CMK (cell line): ENCODE measurements at regions not wholly inside any gene's neighbourhood (a gene's known extent, or its start where the extent isn't known, plus 50 kb on each side); places are given as distances from the start of the nearest gene placed in this dataset.
A peak's percentile ranks its signal among the peaks of the same experiment; 100 is the strongest.

Experiments
- DNase-seq: peaks from one replicate; pipeline ENCODE4 v3.0.0-alpha.2; 2010; ENCODE audit warnings: low read depth

GRCh38 chr3:124444075-124444474 lies 286.2 kb upstream of the UMPS start:
- no peak for DNase-seq

DNA sequence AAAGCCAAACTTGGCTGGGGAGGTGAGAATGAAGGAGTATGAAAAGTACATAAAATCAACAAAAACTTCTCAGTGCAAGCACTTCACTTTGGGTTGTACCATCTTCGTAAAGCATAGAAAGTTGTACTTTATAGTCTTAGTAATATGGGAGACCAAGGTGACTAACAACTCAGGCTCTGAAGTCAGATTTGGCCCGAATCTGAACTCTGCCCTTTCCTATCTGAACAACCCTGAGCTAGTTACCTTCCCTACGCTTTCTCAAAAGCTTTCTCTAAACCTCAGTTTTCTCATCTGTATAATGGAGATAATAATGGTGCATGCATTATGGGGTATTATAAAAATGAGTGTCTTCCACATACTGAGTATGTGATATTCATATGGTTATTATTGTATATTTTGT lies 285.4 kb upstream of the UMPS start:
- no peak for DNase-seq

- DNase-seq, result no peak
Observed at GRCh38 chr3:124447845-124448244, 282.4 kb upstream of the UMPS start.

GRCh38 chr3:124448954-124449353 lies 281.3 kb upstream of the UMPS start:
- DNase-seq, result no peak

GRCh38 chr3:124450366-124450765 lies 279.9 kb upstream of the UMPS start:
- DNase-seq, result no peak

DNA sequence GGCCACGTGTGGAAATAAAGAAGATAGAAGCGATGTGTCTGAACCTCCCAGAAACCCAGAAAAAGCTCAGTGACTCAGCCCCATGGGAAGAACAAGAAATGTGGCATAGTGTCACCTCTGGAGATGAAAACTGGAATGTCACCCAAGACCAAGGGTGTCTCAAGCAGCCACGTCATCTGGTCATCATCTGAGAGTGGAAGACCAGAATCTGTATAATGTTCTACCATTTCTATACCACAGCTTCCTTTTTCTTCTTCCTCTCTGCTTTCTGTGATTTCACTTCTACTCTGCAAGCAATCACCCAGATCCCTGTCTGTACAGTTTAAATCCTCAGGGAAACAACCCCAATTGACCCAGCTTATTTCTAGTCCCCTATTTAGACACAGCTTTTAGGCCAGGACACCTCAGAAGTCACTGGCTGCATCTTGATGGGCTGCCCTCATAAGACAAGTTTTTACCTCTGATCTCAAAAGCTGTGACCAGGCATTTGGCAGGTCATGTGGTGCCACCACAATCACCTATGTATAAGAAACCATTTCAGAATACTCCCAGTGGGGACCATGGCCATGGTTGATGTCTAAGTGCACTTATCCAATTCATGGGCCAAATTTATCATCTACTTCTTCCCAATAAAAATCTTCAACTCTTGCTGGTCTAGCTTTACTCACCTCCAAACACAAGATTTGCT lies 278.5 kb upstream of the UMPS start:
- DNase-seq, result no peak

- DNase-seq, result no peak
Observed at GRCh38 chr3:124453189-124453588, 277.1 kb upstream of the UMPS start.

DNA sequence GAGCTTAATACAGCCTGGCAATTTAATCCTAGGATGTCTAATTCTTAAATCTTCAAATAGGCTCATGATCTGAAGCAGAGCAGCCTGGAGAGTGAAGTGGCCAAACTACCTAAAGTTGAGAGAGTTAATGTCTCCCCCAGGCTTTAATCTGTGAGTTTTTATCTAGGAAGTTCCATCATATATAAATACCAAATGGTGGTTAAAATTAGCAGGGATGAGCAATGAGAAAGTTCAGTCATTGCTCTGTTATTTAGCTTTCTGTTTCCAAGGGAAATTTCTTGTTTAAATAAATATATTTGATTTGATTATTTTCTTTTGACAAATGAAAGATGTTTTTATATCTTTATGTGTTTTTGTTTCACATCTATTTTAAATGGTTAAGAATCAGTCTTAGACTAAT lies 274.4 kb upstream of the UMPS start:
- no peak for DNase-seq

GRCh38 chr3:124456506-124456905 lies 273.7 kb upstream of the UMPS start:
- DNase-seq, result no peak

- no peak for DNase-seq
Observed at GRCh38 chr3:124459678-124460077, 270.6 kb upstream of the UMPS start.

- no peak for DNase-seq
Observed at GRCh38 chr3:124461126-124461525, 269.1 kb upstream of the UMPS start.

GRCh38 chr3:124461838-124462632 lies 268.2 kb upstream of the UMPS start:
- no peak for DNase-seq

DNA sequence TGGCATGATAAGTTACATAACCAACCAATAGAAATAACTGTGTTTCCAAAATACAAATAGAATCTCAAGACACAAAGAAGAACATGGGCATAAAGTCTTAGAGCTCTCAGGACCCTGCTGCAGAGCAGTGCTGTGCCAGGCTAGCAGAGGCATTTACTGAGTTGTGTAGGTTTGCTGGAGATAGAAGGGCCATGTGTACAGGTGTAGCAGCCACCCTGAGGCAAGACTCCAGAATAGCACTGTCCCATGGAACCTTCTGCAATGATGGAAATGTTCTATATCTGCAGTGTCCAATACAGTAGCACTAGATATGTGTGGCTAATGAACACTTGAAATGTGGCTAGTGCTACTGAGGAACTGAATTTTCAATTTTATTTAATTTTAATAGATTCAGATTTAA lies 267.0 kb upstream of the UMPS start:
- DNase-seq, result no peak

DNA sequence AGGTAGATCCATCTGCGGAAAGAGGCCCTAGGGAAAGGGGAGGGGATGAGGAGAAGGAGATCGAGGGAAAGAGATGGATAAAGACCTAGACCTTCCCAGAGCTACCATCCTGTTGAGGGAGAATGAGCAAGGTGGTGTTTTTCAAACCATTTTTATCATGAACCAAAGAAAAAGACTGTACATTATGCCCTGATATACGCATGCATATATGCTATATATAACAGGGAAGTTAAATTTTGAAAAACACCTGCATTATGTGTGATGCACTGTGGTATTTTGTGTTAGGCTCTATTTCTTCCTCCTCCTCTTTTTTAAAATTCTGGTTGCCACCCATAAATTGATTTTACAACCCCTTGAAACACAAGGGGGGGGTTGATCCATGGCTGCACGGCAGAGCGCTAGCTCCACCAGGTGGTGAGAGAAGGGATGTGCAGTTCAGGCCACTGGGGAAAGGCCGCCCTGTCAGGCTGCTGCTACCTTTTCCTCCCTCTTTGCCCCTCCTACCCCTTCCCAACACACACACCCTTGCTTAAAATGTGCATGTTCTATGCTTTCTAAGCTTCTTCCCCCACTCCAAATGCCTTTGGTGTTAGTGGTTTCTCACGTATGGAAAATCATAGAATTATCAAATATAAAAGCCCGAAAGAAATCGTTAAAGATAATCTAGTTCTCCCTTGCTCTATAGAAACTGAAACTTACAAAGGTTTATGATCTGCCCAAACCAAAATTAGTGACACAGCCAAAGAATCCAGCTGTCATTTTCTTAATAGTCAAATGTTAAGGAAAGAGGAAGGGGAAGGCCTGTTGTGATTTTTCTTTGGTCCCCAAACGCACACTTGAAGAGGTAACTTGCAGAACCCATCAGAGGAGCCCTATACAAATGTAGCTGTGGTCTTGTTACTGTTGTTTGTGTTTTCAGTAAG lies 262.0 kb upstream of the UMPS start:
- DNase-seq, result peak; percentile 14

DNA sequence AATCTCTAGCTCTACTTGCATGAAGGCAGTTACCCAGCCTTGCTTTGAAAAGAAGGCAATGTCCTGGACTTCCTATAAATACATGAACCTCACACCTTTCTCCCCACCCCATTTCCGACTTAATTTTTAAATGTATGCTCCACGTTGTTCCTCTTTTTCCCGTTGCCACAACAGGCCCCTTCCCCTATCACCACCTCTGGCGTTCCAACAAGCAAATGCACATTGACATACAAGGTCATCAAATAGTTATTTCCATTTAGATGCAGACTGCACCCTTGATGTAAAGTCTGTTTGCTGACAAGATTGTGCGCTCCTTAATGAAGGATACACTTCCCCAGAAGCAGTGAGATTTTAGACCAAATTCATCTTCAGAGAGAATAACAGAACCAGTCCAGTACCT lies 260.7 kb upstream of the UMPS start:
- no peak for DNase-seq

GRCh38 chr3:124478830-124479229 lies 251.4 kb upstream of the UMPS start:
- DNase-seq, result no peak

DNA sequence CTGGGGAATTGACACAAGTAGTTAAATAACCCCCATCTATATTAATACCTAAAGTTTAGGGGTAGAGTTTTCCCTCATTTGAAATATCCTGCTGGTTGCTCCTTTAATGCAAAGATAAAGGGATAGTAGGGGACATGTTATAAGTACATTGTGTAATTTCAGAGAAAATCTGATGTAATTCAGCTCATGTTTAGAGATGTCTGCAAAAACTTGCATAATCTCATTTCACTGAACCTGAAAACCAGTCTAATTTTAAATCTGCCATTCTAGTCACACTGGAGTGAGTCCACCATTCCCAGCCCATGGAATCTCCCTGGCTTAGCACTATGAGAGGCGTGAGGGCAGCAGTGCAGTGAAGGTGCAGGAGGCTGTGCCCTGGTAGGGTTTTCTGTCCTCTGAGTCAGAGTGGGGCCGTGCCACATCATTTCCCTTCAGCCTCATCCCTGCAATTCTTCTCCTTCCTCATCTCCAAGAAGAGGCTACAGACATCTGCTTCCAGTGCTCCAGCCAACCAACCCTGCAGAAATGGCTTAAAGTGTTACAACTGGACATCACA lies 246.3 kb upstream of the UMPS start:
- no peak for DNase-seq

- no peak for DNase-seq
Observed at GRCh38 chr3:124486324-124486723, 243.9 kb upstream of the UMPS start.

DNA sequence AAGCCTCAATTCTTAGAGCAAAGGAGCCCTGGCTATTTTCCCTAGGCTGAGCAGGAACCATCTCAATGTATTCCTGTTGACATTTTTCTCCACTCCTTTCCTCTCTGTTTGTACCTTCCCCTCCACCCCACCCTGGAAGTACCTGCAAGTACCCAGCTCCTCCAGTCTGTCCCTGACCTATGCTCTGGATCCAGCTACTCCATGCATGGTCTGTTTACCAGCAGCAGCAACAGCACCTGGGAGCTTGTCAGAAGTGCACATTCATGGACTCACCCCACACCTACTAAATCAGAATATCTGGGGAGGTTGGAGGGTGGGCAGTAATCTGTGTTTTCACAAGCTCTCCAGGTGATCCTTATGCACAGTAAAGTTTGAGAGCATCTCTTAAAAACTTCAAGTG lies 240.7 kb upstream of the UMPS start:
- DNase-seq, result no peak

DNA sequence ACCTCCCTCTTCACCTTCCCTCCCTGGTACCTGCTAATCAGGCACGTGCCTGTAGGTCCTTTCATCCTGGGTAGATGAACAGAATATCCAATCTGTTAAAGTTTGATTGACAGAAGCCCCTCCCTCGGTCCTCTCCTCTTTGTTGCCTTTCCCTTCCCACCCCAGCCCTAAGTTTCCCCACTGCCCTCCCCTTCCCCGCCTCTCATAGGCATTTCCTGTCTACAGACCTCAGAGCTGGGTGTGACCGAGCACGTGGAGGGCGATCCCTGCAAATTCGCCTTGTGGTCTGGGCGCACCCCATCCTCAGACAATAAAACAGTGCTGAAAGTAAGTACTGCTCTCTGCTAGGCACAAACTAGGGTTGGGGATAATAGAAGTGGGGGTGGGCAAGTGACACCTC lies 239.2 kb upstream of the UMPS start:
- no peak for DNase-seq

- no peak for DNase-seq
Observed at GRCh38 chr3:124491875-124492274, 238.4 kb upstream of the UMPS start.

GRCh38 chr3:124492824-124493223 lies 237.4 kb upstream of the UMPS start:
- DNase-seq, result no peak
